Left lung (tissue), 4 donors: ENCODE measurements at regions not wholly inside any gene's neighbourhood (a gene's known extent, or its start where the extent isn't known, plus 50 kb on each side); places are given as distances from the start of the nearest gene placed in this dataset.
"Not testable (repeated sequence)": the region's sequence is repeated elsewhere in the genome, so short reads cannot be mapped to it uniquely, and the experiment has no call there.

Source experiments
- ATAC-seq: fragments of 200-7000 bp; cut with Tn5 transposase; one replicate; pipeline ENCODE4 v1.9.1; 2020; ENCODE audit warnings: moderate library complexity
- DNase-seq, 4 donors: peaks; one replicate each; pipeline ENCODE4 v3.0.0-alpha.2; 2013 to 2020
- H3K27ac ChIP-seq, 2 donors: fragments of 200-600 bp; sonication (generic) in 1 of 2; one replicate each; pipeline versions ENCODE4 v1.5.0 to v1.8.0; 2020 to 2021
- H3K27me3 ChIP-seq, 2 donors: fragments of 200-600 bp; sonication (generic) in 1 of 2; one replicate each; pipeline versions ENCODE4 v1.5.0 to v1.8.0; 2020 to 2021
- H3K36me3 ChIP-seq, 2 donors: fragments of 200-600 bp; sonication (generic) in 1 of 2; one replicate each; pipeline versions ENCODE4 v1.5.0 to v1.8.0; 2020 to 2021
- H3K4me1 ChIP-seq, 2 donors: fragments of 200-600 bp; one replicate each; pipeline ENCODE4 v1.8.0; 2021
- H3K4me3 ChIP-seq, 2 donors: fragments of 200-600 bp; sonication (generic) in 1 of 2; one replicate each; pipeline versions ENCODE4 v1.5.0 to v1.8.0; 2020 to 2021; ENCODE audit warnings: mild to moderate bottlenecking in 1 of 2
- H3K9me3 ChIP-seq, 2 donors: fragments of 200-600 bp; sonication (generic) in 1 of 2; one replicate each; pipeline versions ENCODE4 v1.5.0 to v1.8.0; 2020 to 2021
- intact Hi-C, 2 donors: fragments of 100-400 bp; cut with DNase I; formaldehyde crosslinking; loops; one replicate each; pipeline versions ENCODE4 v1.11.2 to v1.14.2; 2022
- TF ChIP-seq, protein P1 (sequence below), 2 donors: fragments of 200-600 bp; sonication (generic) in 1 of 2; IDR thresholded peaks; one replicate each; pipeline versions ENCODE4 v1.5.0 to v1.8.0; 2021; ENCODE audit warnings: antibody characterized with exemption in 2 of 2
- donor health status: DM: no; HTN: yes; CAD: no.
- donor health status: DM: no; HTN: no; CAD: no.

- TF ChIP-seq, protein P1, sequence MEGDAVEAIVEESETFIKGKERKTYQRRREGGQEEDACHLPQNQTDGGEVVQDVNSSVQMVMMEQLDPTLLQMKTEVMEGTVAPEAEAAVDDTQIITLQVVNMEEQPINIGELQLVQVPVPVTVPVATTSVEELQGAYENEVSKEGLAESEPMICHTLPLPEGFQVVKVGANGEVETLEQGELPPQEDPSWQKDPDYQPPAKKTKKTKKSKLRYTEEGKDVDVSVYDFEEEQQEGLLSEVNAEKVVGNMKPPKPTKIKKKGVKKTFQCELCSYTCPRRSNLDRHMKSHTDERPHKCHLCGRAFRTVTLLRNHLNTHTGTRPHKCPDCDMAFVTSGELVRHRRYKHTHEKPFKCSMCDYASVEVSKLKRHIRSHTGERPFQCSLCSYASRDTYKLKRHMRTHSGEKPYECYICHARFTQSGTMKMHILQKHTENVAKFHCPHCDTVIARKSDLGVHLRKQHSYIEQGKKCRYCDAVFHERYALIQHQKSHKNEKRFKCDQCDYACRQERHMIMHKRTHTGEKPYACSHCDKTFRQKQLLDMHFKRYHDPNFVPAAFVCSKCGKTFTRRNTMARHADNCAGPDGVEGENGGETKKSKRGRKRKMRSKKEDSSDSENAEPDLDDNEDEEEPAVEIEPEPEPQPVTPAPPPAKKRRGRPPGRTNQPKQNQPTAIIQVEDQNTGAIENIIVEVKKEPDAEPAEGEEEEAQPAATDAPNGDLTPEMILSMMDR (IDR thresholded peaks at IDR 0.05), result no peak
- Histone ChIP-seq H3K4me3 (peak overlapping the region in 1 of 2 donors; percentile 9), H3K27ac (no peak overlapping the region), H3K4me1 (peaks cover 4 to 5% of the 10 kb centered on the region in 2 donors), H3K9me3 (no peaks in the 10 kb centered on the region), H3K36me3 (no peaks in the 10 kb centered on the region), H3K27me3 (peaks cover 13 to 60% of the 10 kb centered on the region in 2 donors)
- ATAC-seq (no peak), DNase-seq (peak in 3 of 4 donors; percentile 15 to 58 (median 27))
- intact Hi-C loops, result no loop called here
These were observed 732.8 kb downstream of the ZWINT start for GRCh38 chr10:55628260-55628701.

GRCh38 chr10:55627501-55628051 lies 733.5 kb downstream of the ZWINT start:
- Histone ChIP-seq H3K4me1 (peaks cover 4 to 5% of the 10 kb centered on the region in 2 donors), H3K9me3 (no peaks in the 10 kb centered on the region), H3K27ac (no peak overlapping the region), H3K27me3 (peaks cover 9 to 60% of the 10 kb centered on the region in 2 donors), H3K36me3 (no peaks in the 10 kb centered on the region), H3K4me3 (peak overlapping the region in 1 of 2 donors; percentile 9)
- no peak for ATAC-seq
- TF ChIP-seq, protein P1 (IDR thresholded peaks at IDR 0.05), result no peak
- intact Hi-C loops, result no loop called here
- peak in 3 of 4 donors; percentile 11 to 39 (median 21) for DNase-seq

DNA sequence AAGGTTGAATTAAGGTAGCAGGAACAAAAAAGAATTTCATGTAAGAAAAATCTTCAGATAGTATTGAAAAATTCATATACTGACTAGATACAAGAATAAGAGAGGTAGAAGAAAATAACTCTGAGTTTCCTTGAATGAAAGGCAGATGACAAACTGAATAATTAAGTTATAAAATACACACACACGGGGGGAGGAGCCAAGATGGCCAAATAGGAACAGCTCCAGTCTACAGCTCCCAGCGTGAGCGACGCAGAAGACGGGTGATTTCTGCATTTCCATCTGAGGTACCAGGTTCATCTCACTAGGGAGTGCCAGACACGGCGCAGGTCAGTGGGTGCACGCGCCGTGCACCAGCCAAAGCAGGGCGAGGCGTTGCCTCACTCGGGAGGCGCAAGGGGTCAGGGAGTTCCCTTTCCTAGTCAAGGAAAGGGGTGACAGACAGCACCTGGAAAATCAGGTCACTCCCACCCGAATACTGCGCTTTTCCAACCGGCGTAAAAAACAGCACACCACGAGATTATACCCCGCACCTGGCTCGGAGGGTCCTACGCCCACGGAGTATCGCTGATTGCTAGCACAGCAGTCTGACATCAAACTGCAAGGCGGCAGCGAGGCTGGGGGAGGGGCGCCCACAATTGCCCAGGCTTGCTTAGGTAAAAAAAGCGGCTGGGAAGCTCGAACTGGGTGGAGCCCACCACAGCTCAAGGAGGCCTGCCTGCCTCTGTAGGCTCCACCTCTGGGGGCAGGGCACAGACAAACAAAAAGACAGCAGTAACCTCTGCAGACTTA lies 759.2 kb downstream of the ZWINT start:
- H3K36me3 ChIP-seq, H3K4me3 ChIP-seq, H3K9me3 ChIP-seq, ATAC-seq, H3K27me3 ChIP-seq, H3K27ac ChIP-seq, intact Hi-C loops, H3K4me1 ChIP-seq: not testable (repeated sequence)
- peak in 2 of 4 donors; percentile 3 to 33 for DNase-seq

- DNase-seq (no peak), ATAC-seq (no peak)
- no peaks in the 10 kb centered on the region for H3K27me3 ChIP-seq
- H3K4me3 ChIP-seq, result no peak overlapping the region
- no peaks in the 10 kb centered on the region for H3K36me3 ChIP-seq
- no peaks in the 10 kb centered on the region for H3K4me1 ChIP-seq
- no peak overlapping the region for H3K27ac ChIP-seq
- no peaks in the 10 kb centered on the region for H3K9me3 ChIP-seq
- intact Hi-C loops, result no loop called here
- TF ChIP-seq, protein P1 (IDR thresholded peaks at IDR 0.05), result no peak
These were observed 750.6 kb upstream of the PCDH15 start for GRCh38 chr10:55551603-55552002.

GRCh38 chr10:55550236-55550635 lies 749.2 kb upstream of the PCDH15 start:
- intact Hi-C loops, result no loop called here
- TF ChIP-seq, protein P1 (IDR thresholded peaks at IDR 0.05), result no peak
- no peak for DNase-seq

GRCh38 chr10:55537497-55537896 lies 736.5 kb upstream of the PCDH15 start:
- H3K36me3 ChIP-seq, H3K4me1 ChIP-seq, H3K27me3 ChIP-seq, ATAC-seq, H3K9me3 ChIP-seq, H3K27ac ChIP-seq, H3K4me3 ChIP-seq, intact Hi-C loops: not testable (repeated sequence)
- DNase-seq, result peak in 1 of 4 donors; percentile 25

More at GRCh38 chr10:55550236-55550635, 749.2 kb upstream of the PCDH15 start:
- no peak for ATAC-seq
- Histone ChIP-seq H3K4me3 (no peak overlapping the region), H3K9me3 (no peaks in the 10 kb centered on the region), H3K27me3 (no peaks in the 10 kb centered on the region), H3K36me3 (no peaks in the 10 kb centered on the region), H3K27ac (no peak overlapping the region), H3K4me1 (no peaks in the 10 kb centered on the region)
